NCI-H510A (cell line): ENCODE measurements at regions not wholly inside any gene's neighbourhood (a gene's known extent, or its start where the extent isn't known, plus 50 kb on each side); places are given as distances from the start of the nearest gene placed in this dataset.
"Not testable (repeated sequence)": the region's sequence is repeated elsewhere in the genome, so short reads cannot be mapped to it uniquely, and the experiment has no call there.

Source experiments
- DNase-seq: peaks from one replicate; lab custom pipeline; 2025; lab: John Stamatoyannopoulos, UW

DNA sequence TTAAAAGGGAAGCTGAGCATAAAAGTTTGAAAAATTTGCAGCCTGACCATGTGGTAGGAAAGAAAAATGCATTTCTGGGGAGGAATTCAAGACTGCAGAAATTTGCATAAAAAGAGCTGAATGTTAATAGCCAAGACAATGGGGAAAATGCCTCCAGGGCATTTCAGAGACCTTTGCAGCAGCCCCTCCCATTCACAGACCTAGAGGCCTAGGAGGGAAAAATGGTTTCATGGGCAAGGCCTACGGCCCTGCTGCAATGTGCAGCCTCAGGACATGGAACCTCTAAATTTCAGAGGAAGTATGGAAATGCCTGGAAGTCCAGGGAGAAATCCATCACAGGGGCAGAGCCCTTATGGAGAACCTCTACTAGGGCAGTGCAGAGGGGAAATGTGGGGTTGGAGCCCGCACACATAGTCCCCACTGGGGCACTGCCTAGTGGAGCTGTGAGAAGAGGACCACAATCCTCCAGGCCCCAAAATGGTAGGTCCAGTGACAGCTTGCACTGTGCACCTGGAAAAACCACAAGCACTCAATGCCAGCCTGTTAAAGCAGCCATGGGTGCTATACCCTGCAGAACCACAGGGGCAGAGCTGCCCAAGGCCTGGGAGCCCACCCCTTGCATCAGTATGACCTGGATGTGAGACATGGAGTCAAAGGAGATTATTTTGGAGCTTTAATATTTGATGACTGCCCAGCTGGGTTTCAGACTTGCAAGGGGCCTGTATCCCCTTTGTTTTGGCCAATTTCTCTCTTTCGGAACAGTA is 243.8 kb downstream of the DNAJB9 start:
- no peak for DNase-seq

GRCh38 chr7:108815815-108816214 is 246.1 kb downstream of the DNAJB9 start:
- no peak for DNase-seq

DNA sequence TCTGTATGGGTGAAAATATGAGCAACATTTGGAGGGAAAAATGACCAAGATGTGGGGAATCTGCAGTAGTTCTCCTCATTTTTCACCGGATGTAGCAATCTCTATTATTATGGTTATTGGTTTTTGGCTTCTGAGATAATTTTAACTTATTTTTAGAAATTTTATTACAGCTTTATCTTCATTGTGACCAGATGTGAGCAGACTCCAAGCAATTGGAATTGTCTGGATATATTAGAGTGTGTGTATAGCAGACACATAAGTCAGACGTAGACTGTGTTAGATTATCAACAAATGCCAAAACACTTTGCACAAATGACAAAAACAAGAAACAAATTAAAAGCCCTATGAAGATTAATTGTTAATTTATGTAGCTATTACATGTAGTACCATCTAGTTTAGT is 249.1 kb downstream of the DNAJB9 start:
- DNase-seq, result no peak

GRCh38 chr7:108824840-108825580 is 255.3 kb downstream of the DNAJB9 start:
- no peak for DNase-seq

- no peak for DNase-seq
Measured at GRCh38 chr7:108825581-108825909, 255.9 kb downstream of the DNAJB9 start.

DNA sequence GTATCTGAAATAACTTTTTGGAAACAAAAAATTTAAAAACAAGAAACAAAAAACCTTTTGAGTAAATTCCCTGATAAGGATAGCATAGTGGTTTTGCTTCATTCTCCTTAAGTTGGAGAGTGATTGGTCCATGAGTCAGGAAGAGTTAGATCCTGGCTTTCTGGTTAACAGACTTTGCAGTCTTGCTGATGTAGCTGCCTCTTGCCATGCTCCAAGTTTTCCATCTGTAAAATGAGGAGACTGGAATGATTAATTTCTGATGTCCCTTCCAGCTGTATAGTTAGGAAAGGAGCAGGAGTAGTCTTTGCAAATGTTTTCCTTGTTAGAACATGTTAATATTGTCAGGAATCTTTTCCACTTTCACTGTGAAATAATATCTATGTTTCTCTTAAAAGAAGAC is 266.6 kb downstream of the DNAJB9 start:
- no peak for DNase-seq

GRCh38 chr7:108838198-108838597 is 268.5 kb downstream of the DNAJB9 start:
- DNase-seq, result no peak

GRCh38 chr7:108839076-108839475 is 269.4 kb downstream of the DNAJB9 start:
- DNase-seq, result no peak

GRCh38 chr7:108845951-108846350 is 276.3 kb downstream of the DNAJB9 start:
- no peak for DNase-seq

DNA sequence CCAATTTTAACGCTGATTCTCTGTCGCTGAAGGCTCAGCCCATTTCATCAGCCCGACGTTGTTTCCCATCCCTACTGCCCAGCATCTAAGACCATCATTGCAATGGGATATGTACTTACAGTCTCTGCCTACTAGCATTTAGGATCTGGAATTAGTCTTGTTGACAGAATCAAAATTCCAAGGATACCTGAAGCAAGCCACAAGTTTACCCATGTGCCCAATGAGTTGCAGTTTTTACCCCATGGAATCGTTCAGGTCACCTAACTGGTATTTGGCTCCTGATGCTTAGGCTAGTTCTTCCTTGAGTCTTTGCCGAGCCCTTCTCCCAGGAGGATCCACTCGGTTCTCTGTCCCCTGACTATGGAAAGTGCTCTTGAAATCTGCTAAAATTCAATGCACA is 276.8 kb downstream of the DNAJB9 start:
- DNase-seq, result no peak

DNA sequence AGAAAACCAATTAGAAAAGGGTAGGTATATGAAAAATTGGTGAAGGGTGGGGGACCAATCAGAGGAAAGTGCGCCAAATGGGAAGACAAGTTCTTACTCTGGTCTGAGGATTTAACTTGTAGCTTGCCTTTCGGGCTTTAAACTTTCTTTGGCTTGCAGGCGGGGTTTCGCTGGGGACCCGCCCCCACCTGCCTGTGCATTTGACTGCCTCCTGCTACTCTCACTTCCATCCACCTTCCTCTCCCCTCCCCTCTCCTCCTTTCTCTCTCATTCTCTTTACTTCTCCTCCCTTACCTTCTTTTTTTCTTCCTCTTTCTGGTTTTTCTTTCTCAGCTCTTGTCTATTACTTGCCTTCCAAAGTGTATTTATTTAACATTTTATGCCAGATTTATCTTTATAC is 278.8 kb downstream of the DNAJB9 start:
- DNase-seq, result no peak

- DNase-seq, result no peak
Measured at GRCh38 chr7:108860615-108861014, 290.9 kb downstream of the DNAJB9 start.

- no peak for DNase-seq
Measured at GRCh38 chr7:108861071-108861470, 291.4 kb downstream of the DNAJB9 start.

- DNase-seq, result no peak
Measured at GRCh38 chr7:108863227-108863848, 293.7 kb downstream of the DNAJB9 start.

GRCh38 chr7:108869070-108869469 is 299.4 kb downstream of the DNAJB9 start:
- DNase-seq, result no peak

DNA sequence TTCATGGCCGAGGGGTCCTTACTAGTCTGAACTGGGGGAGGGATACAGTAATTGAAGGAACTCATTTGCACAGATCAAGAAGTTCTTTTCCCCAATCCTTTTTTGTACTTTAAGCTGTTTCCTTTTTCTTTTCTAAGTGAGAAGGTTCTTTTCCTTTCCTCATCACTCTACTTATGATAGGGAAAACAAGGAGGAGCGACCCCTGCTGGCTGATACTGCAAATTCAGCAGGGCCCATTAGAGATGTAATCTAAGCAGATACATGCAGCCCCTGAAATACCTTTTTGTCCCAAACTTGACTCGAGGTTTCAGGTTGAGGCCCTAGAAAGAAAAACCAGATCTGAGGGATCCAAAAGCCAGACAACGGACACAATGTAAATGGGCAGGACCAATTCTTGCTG is 305.5 kb downstream of the DNAJB9 start:
- no peak for DNase-seq

DNA sequence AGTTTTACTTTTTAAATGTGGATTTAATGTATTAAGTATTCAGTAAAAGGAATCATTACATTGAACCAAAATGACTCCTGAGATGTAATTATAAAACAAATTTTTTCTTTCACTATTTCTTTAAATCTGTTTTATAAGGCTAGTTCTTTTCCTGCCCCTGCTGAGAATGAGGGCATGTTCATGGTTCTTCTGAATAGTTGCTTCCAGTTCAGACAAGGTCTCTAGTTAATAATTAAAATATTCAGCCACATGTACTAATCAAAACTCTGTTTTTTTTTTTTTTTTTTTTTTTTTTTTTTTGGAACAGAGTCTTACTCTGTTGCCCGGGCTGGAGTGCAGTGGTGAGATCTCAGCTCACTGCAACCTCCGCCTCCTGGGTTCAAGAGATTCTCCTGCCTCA is 321.2 kb downstream of the DNAJB9 start:
- DNase-seq, result no peak

GRCh38 chr7:108908456-108908855 is 338.8 kb downstream of the DNAJB9 start:
- DNase-seq, result no peak

DNA sequence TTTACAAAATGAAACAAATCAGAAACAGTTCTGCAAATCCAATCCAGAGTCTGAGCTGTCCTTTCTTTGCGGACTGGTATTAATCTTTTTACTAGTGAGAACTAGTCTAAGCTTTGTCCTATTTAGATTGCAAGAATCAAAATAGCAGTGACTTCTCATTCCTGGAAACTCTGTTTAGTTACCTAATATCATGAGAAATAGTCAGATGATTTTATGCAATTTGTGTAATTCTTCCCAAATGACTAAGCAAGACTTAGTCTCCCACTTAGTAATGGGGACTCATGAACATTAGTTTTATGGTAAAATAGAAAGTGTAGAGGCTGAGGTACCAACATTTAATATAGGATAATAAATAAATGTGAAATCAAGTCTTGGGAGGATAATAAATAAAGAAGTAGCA is 341.3 kb downstream of the DNAJB9 start:
- DNase-seq, result no peak

DNA sequence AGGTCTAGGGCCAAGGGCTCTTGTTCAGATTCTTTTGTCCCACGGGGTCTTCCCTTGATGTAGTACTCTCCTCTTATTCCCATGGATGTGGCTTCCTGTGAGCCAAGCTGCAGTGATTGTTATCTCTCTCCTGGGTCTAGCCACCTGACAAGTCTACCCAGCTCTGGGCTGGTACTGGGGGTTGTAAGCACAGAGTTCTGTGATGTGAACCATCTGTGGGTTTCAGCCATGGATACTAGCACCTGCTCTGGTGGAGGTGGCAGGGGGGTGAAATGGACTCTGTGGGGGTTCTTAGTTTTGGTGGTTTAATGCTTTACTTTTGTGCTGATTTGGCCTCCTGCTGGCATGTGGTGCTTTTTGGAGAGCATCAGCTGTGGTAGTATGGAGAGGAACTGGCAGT is 350.8 kb downstream of the DNAJB9 start:
- DNase-seq, result no peak

- DNase-seq, result not testable (repeated sequence)
Measured at GRCh38 chr7:108943048-108943447, 373.4 kb downstream of the DNAJB9 start.

- no peak for DNase-seq
Measured at GRCh38 chr7:108947526-108947925, 377.9 kb downstream of the DNAJB9 start.

GRCh38 chr7:108972004-108972403 is 402.3 kb downstream of the DNAJB9 start:
- no peak for DNase-seq
